HG03565 (cell line): ENCODE measurements at regions not wholly inside any gene's neighbourhood (a gene's known extent, or its start where the extent isn't known, plus 50 kb on each side); places are given as distances from the start of the nearest gene placed in this dataset.
A peak's percentile ranks its signal among the peaks of the same experiment; 100 is the strongest.

Source experiments
- ATAC-seq: cut with Tn5 transposase; IDR thresholded peaks from one replicate; pipeline ENCODE4 v1.9.1; 2021; ENCODE audit warnings: mild to moderate bottlenecking, moderate library complexity; ENCODE audit not compliant: unreplicated experiment

DNA sequence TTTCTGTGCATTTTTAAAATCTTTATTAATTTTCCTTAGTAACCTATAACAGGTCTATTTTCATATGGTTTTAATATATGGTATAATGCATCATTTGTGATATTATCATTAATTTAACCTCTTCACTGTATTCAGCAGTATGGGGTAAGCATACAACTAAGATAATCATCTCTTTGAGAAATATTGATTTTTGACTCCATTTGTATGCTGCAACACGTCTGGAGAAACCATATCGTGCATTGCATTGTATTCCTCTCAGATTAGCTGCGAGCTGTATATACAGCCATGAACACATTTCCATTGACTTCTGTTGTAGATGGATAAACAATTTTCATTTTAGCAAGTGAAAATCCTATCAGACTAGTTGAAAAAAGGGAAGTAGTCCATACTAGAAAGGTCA, 2275.8 kb upstream of the PCDH20 start:
- no peak for ATAC-seq

DNA sequence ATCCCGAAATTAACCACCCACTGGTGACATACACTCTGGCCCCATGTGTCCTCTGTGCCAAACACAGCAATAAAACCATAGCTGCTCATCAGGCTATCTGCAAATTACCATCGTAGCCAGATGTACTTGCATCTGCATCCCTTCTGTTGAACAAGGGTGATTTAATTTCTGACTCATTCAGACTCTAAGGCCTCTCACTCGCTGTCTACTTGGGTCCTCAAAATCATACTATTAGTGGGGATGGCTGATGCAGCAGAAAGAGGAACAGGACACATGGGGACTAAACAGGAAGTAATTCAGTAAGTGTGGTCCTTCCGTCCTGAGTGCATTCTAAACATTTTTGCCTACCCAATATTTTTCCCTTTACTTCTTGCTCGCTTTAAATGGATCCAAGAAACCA, 2275.0 kb upstream of the PCDH20 start:
- ATAC-seq: no peak

GRCh38 chr13:63684822-63685221, 2269.2 kb upstream of the PCDH20 start:
- ATAC-seq: no peak

GRCh38 chr13:63680704-63681103, 2265.1 kb upstream of the PCDH20 start:
- no peak for ATAC-seq

DNA sequence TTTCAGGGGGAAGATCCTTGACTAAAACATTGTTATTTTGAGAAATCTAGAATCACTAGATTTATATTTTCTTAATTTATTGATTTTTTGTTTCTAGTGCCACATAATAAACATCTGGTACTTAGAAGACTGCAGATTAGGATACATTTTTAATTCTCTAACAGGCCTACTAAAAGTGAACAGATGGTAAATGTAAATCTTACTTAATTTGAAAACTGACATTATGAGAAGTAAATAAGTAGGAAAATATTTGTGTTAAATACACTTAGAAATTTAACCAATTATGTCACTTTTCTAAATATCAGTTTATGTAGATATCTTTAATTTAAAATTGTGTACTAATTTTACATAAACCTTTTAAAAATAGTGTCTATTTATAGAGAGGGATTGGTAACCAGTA, 2255.6 kb upstream of the PCDH20 start:
- ATAC-seq: no peak

DNA sequence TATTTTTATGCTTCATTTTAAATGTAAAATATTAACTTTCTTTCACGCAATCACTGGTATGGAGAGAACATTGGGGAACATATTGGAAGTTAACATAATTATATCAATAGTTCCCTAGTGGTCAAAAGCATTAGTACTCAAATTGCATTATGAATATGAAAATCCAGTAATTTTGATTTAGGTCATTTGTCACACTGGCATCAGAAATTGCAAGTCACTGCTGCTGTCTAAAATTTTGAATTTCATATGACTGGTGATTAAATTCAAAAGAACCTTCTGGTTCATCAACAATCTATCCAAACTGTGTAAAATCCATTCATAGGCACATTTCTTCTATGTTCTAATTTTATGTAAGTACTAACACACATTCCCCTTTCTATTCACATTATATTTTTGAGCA, 2235.7 kb upstream of the PCDH20 start:
- ATAC-seq: no peak

DNA sequence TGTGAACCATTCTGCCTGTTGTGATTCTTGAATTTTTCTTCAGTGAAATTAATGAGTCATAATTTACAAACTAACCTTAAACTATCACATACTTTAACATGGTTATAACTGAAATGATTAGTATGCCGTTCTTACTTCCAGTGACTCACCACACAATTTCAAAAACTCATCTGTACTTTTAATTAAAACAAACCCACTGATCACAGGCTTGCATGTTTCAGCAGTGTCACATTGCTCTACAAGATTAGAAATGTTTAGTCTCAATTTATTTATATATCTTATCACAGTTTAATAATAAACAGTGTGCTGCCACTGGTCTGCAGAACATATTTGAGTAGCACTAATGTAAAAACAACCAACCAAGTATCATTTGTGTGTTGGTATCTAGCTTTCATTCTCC, 2227.9 kb upstream of the PCDH20 start:
- ATAC-seq: no peak

DNA sequence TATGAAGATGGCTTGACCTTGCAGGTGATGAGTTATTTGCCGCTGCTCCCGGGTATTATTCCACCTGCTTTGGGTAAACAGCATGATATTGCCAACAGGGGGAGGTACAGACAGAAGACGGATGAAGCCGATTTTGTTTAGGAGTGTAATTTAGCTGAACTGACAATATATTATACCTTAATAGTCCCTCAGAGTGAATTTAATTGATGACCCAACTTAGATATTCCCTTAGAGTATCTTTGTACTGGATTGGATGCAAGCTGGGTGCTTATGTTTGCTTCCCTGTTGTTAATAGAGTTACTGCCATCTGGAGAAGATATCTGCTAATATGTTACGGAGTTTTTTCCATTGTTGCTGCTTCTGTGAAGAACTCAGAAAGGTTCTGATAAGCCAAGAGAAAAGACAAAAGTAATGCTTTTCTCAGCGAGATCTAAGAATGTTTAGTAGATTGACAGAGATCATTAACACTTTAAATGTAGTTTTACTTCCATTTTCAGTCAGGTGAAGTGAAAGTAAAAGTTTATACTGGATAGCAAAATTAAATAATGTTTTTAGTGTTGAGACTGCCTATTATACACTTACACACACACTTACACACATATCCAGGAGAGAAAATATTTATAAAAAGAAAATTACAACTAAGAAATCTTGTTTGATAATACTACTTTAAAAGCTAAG, 2220.8 kb upstream of the PCDH20 start:
- peak; percentile 58 for ATAC-seq

DNA sequence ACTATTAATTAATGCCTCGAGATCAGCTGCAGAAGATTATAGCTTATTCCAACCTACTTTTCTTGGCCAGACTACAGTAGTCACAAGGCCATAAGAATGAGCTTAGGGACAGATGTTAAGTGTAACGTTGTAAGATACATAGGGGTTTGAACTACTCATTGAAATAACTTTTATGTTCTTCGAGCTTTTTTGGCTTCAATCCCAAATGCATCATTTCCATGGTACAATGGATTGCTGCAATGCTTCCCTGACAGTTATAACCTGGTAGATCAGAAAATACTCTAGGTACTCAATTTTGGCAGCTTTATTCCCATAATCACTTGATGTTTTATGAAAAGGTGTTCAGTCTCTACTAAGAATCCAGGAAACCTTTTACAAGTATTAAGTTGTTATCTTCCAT, 2216.7 kb upstream of the PCDH20 start:
- ATAC-seq: no peak

GRCh38 chr13:63631006-63631405, 2215.4 kb upstream of the PCDH20 start:
- no peak for ATAC-seq

- ATAC-seq: no peak
Observed at GRCh38 chr13:63629591-63629990, 2213.9 kb upstream of the PCDH20 start.

DNA sequence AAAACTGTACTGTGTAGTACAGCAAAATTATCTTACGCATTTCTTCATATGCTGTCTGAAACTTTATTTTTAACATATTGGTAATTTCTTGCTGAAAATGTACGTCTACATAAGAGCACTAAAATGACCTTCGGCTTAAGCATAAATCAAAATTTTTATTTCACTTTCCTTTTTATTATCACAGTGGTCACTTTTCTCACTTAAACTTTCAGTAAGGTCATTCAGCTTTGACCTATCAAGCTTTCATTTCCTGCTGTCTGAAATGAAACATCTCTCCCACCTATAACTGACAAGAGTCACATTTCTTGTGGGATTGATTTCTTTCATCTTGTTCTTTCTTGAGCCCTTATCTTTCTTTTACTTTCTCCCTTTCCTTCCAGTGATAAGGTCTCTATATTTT, 2212.7 kb upstream of the PCDH20 start:
- ATAC-seq: peak; percentile 61

DNA sequence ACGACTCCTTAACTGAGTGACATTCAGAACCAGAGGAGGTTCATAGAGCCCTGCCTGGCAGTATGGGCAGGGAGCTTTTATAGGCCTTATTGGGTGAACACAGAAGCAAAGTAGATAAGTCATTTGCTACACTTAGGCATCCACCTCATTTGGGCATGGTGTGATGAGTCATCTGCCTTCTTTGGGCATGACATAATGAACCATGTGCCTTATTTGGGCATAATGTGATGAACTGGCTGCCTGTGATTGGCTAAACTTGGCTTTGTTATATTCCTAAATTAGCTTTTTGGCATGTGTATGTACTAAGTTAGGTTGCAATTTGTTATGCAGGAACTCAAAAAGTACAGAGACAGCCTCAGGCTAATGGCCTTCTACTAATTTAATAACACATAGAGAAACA, 2210.2 kb upstream of the PCDH20 start:
- no peak for ATAC-seq

DNA sequence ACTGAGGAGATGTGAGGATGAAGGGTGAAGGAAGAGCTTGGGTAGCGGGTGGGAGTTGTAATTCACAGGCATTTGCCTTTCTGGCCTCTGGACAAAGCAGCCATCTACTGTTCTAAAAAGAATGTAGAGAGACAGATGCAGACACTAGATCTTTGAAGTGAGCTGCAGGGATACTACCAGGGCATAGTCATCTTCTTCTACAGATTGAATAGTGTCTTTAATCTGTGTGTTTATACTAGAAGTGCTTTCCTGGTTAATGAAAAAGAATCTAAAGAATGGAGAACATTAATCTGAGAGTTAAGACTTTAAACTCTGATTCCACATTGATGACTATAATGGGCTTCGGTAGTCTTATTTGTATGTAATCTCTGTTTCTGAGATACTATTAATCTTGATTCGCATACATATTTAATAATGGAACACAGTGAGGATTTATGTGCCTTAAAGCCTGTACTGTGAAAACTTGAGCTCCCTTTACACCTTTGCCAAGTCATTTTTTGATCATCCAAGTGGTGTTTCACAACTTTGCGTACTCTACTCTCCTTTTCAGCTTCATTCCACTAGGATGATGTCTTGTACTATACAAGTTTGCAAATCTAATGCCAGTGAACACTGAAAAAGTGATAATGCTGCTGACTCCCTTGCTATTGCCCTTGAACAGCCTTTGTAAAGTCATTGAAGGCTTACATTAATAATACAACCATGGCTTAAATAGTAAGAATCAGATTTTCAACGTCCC, 2199.4 kb upstream of the PCDH20 start:
- ATAC-seq: no peak

GRCh38 chr13:63607153-63607552, 2191.5 kb upstream of the PCDH20 start:
- no peak for ATAC-seq

GRCh38 chr13:63605962-63606361, 2190.3 kb upstream of the PCDH20 start:
- no peak for ATAC-seq

GRCh38 chr13:63605403-63605802, 2189.8 kb upstream of the PCDH20 start:
- ATAC-seq: no peak

DNA sequence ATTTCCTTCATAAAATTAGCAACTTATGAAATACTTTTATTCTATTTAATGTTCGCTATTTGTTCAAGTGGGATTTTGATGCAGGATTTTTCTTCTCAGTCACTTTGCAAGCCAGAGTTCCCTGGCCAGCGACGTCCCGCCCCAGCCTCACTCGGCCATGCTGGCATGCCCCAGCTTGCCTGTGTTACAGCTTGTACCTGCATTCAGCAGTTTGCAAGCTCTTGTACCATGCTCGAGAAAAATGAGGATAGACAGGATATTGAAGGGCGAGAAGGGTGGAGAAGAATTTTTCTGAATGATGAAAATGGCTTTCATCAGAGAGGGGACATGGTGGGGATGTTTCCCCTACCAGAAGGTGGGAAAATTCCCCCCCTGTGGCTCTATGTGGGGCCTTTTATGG, 2180.2 kb upstream of the PCDH20 start:
- ATAC-seq: no peak

GRCh38 chr13:63586467-63586866, 2170.8 kb upstream of the PCDH20 start:
- no peak for ATAC-seq

- ATAC-seq: no peak
Observed at GRCh38 chr13:63578796-63579195, 2163.1 kb upstream of the PCDH20 start.

DNA sequence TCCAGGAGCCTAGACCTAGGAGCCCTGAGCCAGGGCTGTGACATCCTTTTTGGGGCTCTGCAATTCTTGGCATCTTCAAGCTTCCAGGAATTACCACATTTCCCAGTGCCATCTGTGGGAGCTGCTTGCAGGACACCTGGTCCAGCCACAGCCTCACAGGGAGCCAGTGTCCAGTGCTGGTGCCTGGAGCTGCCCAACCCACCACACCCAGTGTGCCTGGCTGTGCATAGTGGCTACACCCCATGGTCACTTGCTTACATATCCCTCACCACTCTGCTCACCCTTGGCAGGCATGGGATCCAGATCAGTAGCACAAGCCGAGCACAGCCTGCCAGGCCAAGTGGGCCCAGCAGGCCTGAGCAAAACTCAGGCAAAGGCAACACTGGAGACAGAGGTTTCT, 2151.4 kb upstream of the PCDH20 start:
- ATAC-seq: no peak

DNA sequence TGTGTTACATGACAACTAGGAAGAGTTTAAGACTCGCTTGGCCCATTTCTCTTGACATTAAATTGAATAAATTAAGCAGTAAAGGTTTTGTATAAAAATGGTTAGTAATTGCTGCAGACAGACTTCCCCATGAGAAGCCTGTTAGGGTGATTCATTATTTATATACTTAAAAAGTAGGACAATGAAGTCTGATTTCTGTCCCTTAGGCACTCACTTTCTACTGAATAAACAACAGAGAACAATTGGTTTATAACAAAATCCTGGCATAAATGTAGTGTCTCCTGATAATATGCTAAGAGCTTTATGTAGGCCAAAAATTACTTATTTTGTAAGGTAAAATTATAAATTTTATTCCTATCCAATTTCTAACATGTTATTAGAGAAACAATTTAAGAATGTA, 2138.5 kb upstream of the PCDH20 start:
- ATAC-seq: no peak

- no peak for ATAC-seq
Observed at GRCh38 chr13:63551731-63552130, 2136.1 kb upstream of the PCDH20 start.
